GM23338 (cell line): ENCODE measurements at regions not wholly inside any gene's neighbourhood (a gene's known extent, or its start where the extent isn't known, plus 50 kb on each side); places are given as distances from the start of the nearest gene placed in this dataset.

ENCODE experiments used
- ATAC-seq: fragments of 200-7000 bp; cut with Tn5 transposase; 3 replicates; pipeline ENCODE4 v1.9.1; 2020
- DNase-seq: peaks from one replicate; pipeline ENCODE4 v3.0.0-alpha.2; 2015; ENCODE audit warnings: low spot score
- H2AFZ ChIP-seq: fragments of 200-600 bp; sonication (generic); 2 replicates; pipeline ENCODE4 v1.8.0; 2016; ENCODE audit warnings: antibody characterized with exemption, mild to moderate bottlenecking, moderate library complexity
- H3F3A ChIP-seq: fragments of 200-600 bp; sonication (generic); replicated peaks from 2 replicates; pipeline ENCODE4 v1.8.0; 2017; ENCODE audit warnings: antibody characterized with exemption, mixed run types, low read depth
- H3K27ac ChIP-seq: fragments of 200-600 bp; sonication (generic); 2 replicates; pipeline ENCODE4 v1.6.1; 2016; ENCODE audit warnings: low read depth
- H3K27me3 ChIP-seq: fragments of 200-600 bp; sonication (generic); 2 replicates; pipeline ENCODE4 v1.8.0; 2016; ENCODE audit warnings: mild to moderate bottlenecking, mixed run types, moderate library complexity; ENCODE audit not compliant: insufficient read depth
- H3K36me3 ChIP-seq: fragments of 200-600 bp; sonication (generic); 2 replicates; pipeline ENCODE4 v1.8.0; 2016; ENCODE audit warnings: mild to moderate bottlenecking; ENCODE audit not compliant: insufficient read depth
- H3K4me1 ChIP-seq: fragments of 200-600 bp; sonication (generic); 2 replicates; pipeline ENCODE4 v1.8.0; 2016; ENCODE audit warnings: mild to moderate bottlenecking, moderate library complexity; ENCODE audit not compliant: insufficient read depth
- H3K4me2 ChIP-seq: fragments of 200-600 bp; sonication (generic); 2 replicates; pipeline ENCODE4 v1.7.1; 2017; ENCODE audit warnings: mixed run types
- H3K4me3 ChIP-seq: fragments of 200-600 bp; sonication (generic); 2 replicates; pipeline ENCODE4 v1.6.1; 2016; ENCODE audit warnings: mixed run types
- H3K79me2 ChIP-seq: fragments of 200-600 bp; sonication (generic); replicated peaks from 2 replicates; pipeline ENCODE4 v1.8.0; 2017; ENCODE audit warnings: mild to moderate bottlenecking; ENCODE audit not compliant: insufficient read depth
- H3K9me2 ChIP-seq: fragments of 200-600 bp; sonication (generic); 2 replicates; pipeline ENCODE4 v1.8.0; 2017; ENCODE audit not compliant: insufficient read depth
- H4K20me1 ChIP-seq: fragments of 200-600 bp; sonication (generic); replicated peaks from 2 replicates; pipeline ENCODE4 v1.8.0; 2017; ENCODE audit warnings: mild to moderate bottlenecking; ENCODE audit not compliant: insufficient read depth
- H3K27ac Mint-ChIP-seq: 2 replicates; pipeline ENCODE4 v1.8.0; 2020; ENCODE audit warnings: inconsistent platforms, mild to moderate bottlenecking, moderate library complexity, mixed read lengths
- H3K27me3 Mint-ChIP-seq: 3 replicates; pipeline ENCODE4 v1.8.0; 2022; ENCODE audit warnings: low read depth, mild to moderate bottlenecking, moderate library complexity, mixed read lengths, inconsistent platforms; ENCODE audit not compliant: insufficient read depth, poor library complexity
- H3K36me3 Mint-ChIP-seq: 3 replicates; pipeline ENCODE4 v1.8.0; 2021; ENCODE audit warnings: low read depth, mild to moderate bottlenecking, inconsistent platforms, moderate library complexity, mixed read lengths
- H3K4me1 Mint-ChIP-seq: 3 replicates; pipeline ENCODE4 v1.8.0; 2020; ENCODE audit warnings: mild to moderate bottlenecking, inconsistent platforms, mixed read lengths
- H3K4me3 Mint-ChIP-seq: 3 replicates; pipeline ENCODE4 v1.8.0; 2021; ENCODE audit warnings: moderate library complexity, mild to moderate bottlenecking, inconsistent platforms, mixed read lengths
- H3K9me3 Mint-ChIP-seq: 3 replicates; pipeline ENCODE4 v1.8.0; 2020; ENCODE audit warnings: moderate library complexity, mild to moderate bottlenecking, inconsistent platforms, mixed read lengths
- CREB1 ChIP-seq: fragments of 250-450 bp; sonication (Bioruptor Pico); IDR thresholded peaks from 2 replicates; pipeline ENCODE4 v1.5.0; 2020; ENCODE audit warnings: low read depth, mild to moderate bottlenecking, moderate library complexity
- CTCF ChIP-seq, 2 experiments: fragments of 200-600 bp in 1 of 2; sonication (generic) in 1 of 2; conservative IDR thresholded peaks; 2 replicates each; pipeline versions ENCODE4 v1.5.1 to v1.6.1; 2016 to 2017; ENCODE audit warnings: antibody characterized with exemption in 2 of 2, low read depth in 2 of 2, mild to moderate bottlenecking in 2 of 2, moderate library complexity in 1 of 2
- ETS1 ChIP-seq: IDR thresholded peaks from 2 replicates; pipeline ENCODE4 v1.6.1; 2016; ENCODE audit warnings: antibody characterized with exemption
- EZH2 ChIP-seq: fragments of 200-600 bp; sonication (generic); IDR thresholded peaks from one replicate; pipeline ENCODE4 v1.8.0; 2017; ENCODE audit warnings: antibody characterized with exemption, mild to moderate bottlenecking, low read depth; ENCODE audit not compliant: unreplicated experiment
- JUNB ChIP-seq: IDR thresholded peaks from one replicate; pipeline ENCODE4 v1.6.1; 2016; ENCODE audit warnings: antibody characterized with exemption; ENCODE audit not compliant: unreplicated experiment
- NANOG ChIP-seq: IDR thresholded peaks from 2 replicates; pipeline ENCODE4 v1.6.1; 2016; ENCODE audit warnings: antibody characterized with exemption, borderline replicate concordance
- POLR2AphosphoS5 ChIP-seq: IDR thresholded peaks from 2 replicates; pipeline ENCODE4 v1.6.1; 2016; ENCODE audit warnings: antibody characterized with exemption, low read depth
- REST ChIP-seq: IDR thresholded peaks from one replicate; pipeline ENCODE4 v1.6.1; 2018; ENCODE audit warnings: antibody characterized with exemption; ENCODE audit not compliant: unreplicated experiment
- ZNF331 ChIP-seq: fragments of 250-450 bp; sonication (Bioruptor Pico); IDR thresholded peaks from 2 replicates; pipeline ENCODE4 v1.5.0; 2020; ENCODE audit warnings: low read depth, mild to moderate bottlenecking, moderate library complexity

GRCh38 chr2:144237108-144237507 is 282.8 kb downstream of the ZEB2 start (continued):
- TF ChIP-seq CREB1 = no peak
- no peak for TF ChIP-seq JUNB
- no peak for TF ChIP-seq ZNF331
- no peak for TF ChIP-seq NANOG
- no peak for TF ChIP-seq POLR2AphosphoS5

- no peaks in the 10 kb centered on the region for H3K27me3 ChIP-seq
Observed at GRCh38 chr2:144235050-144235449, 284.9 kb downstream of the ZEB2 start.

More at GRCh38 chr2:144235050-144235449, 284.9 kb downstream of the ZEB2 start:
- Mint-ChIP-seq H3K4me1 (peaks cover 62% of the 10 kb centered on the region), H3K9me3 (no peaks in the 10 kb centered on the region), H3K4me3 (no peak overlapping the region), H3K27me3 (no peaks in the 10 kb centered on the region), H3K36me3 (no peaks in the 10 kb centered on the region), H3K27ac (no peak overlapping the region)
- TF ChIP-seq ETS1 = no peak
- TF ChIP-seq ZNF331 = no peak
- TF ChIP-seq CTCF (conservative IDR thresholded peaks at IDR 0.05; ENCODE audit: low read depth in 2 of 2) = no peak
- no peak for TF ChIP-seq EZH2
- no peak for TF ChIP-seq REST
- Histone ChIP-seq H3K9me2 (no peaks in the 10 kb centered on the region), H3F3A (no peaks in the 10 kb centered on the region), H2AFZ (no peak overlapping the region), H3K79me2 (no peaks in the 10 kb centered on the region), H3K36me3 (no peaks in the 10 kb centered on the region), H3K4me2 (peak overlapping the region; percentile 40), H3K4me1 (peaks cover 38% of the 10 kb centered on the region), H3K4me3 (no peak overlapping the region), H4K20me1 (no peaks in the 10 kb centered on the region), H3K27ac (no peak overlapping the region)
- DNase-seq (no peak), ATAC-seq (no peak)
